Liver (tissue), 3 donors: ENCODE measurements at regions not wholly inside any gene's neighbourhood (a gene's known extent, or its start where the extent isn't known, plus 50 kb on each side); places are given as distances from the start of the nearest gene placed in this dataset.

Source experiments
- ATF3 ChIP-seq: IDR thresholded peaks from 2 replicates; pipeline ENCODE4 v1.6.1; 2016; ENCODE audit warnings: antibody characterized with exemption
- CTCF ChIP-seq: fragments of 150-350 bp; IDR thresholded peaks from 2 replicates; pipeline ENCODE4 v1.5.1; 2017; ENCODE audit warnings: improper control_type of control experiment, low read depth, low read length; ENCODE audit not compliant: missing input control
- EGR1 ChIP-seq, 2 donors: IDR thresholded peaks; 2 replicates each; pipeline ENCODE4 v1.6.1; 2016 to 2018; ENCODE audit warnings: antibody characterized with exemption in 2 of 2, low read depth in 2 of 2
- GABPA ChIP-seq, 2 donors: IDR thresholded peaks in 1 of 2; conservative IDR thresholded peaks in 1 of 2; 2 replicates each; pipeline ENCODE4 v1.6.1; 2016; ENCODE audit warnings: antibody characterized with exemption in 2 of 2, mild to moderate bottlenecking in 1 of 2, moderate library complexity in 1 of 2
- HNF4G ChIP-seq: IDR thresholded peaks from 2 replicates; pipeline ENCODE4 v1.6.1; 2016; ENCODE audit warnings: antibody characterized with exemption
- JUND ChIP-seq, 2 donors: IDR thresholded peaks; 2 replicates each; pipeline ENCODE4 v1.6.1; 2016; ENCODE audit warnings: antibody characterized with exemption in 2 of 2
- MAX ChIP-seq: IDR thresholded peaks from 2 replicates; pipeline ENCODE4 v1.6.1; 2016; ENCODE audit warnings: antibody characterized with exemption
- RAD21 ChIP-seq, 2 donors: IDR thresholded peaks; 2 replicates each; pipeline ENCODE4 v1.6.1; 2016; ENCODE audit warnings: antibody characterized with exemption in 2 of 2, mild to moderate bottlenecking in 2 of 2
- REST ChIP-seq: IDR thresholded peaks from 2 replicates; pipeline ENCODE4 v1.6.1; 2016; ENCODE audit warnings: antibody characterized with exemption, mild to moderate bottlenecking
- RXRA ChIP-seq, 2 donors: IDR thresholded peaks; 2 replicates each; pipeline ENCODE4 v1.6.1; 2017 to 2018; ENCODE audit warnings: antibody characterized with exemption in 2 of 2, mild to moderate bottlenecking in 1 of 2
- SP1 ChIP-seq: IDR thresholded peaks from 2 replicates; pipeline ENCODE4 v1.6.1; 2018; ENCODE audit warnings: antibody characterized with exemption, mild to moderate bottlenecking
- YY1 ChIP-seq: IDR thresholded peaks from 2 replicates; pipeline ENCODE4 v1.6.1; 2016; ENCODE audit warnings: antibody characterized with exemption, mild to moderate bottlenecking
- ZBTB33 ChIP-seq: IDR thresholded peaks from 2 replicates; pipeline ENCODE4 v1.6.1; 2016; ENCODE audit warnings: antibody characterized with exemption
- donor health status: healthy.
- donor health status: healthy.

GRCh38 chr13:70407486-70407885, 299.2 kb upstream of the KLHL1 start:
- TF ChIP-seq CTCF (no peak), GABPA (IDR thresholded peaks at IDR 0.05 in 1 of 2, conservative IDR thresholded peaks at IDR 0.05 in 1 of 2) (no peak), RAD21 (IDR thresholded peaks at IDR 0.05) (no peak), EGR1 (IDR thresholded peaks at IDR 0.05; ENCODE audit: low read depth in 2 of 2) (no peak), REST (no peak), JUND (IDR thresholded peaks at IDR 0.05) (no peak), ATF3 (no peak), MAX (no peak), YY1 (no peak), ZBTB33 (no peak), SP1 (no peak), HNF4G (no peak), RXRA (IDR thresholded peaks at IDR 0.05) (no peak)
